Endothelial cell (in vitro differentiated cells): ENCODE measurements at regions not wholly inside any gene's neighbourhood (a gene's known extent, or its start where the extent isn't known, plus 50 kb on each side); places are given as distances from the start of the nearest gene placed in this dataset.

Experiments used
- DNase-seq: peaks from one replicate; pipeline ENCODE4 v3.0.0; 2021; ENCODE audit warnings: low spot score
- H3K27ac Mint-ChIP-seq: one replicate; pipeline ENCODE4 v1.8.0; 2021; ENCODE audit warnings: mixed read lengths, inconsistent platforms; ENCODE audit not compliant: unreplicated experiment
- H3K27me3 Mint-ChIP-seq: one replicate; pipeline ENCODE4 v1.8.0; 2021; ENCODE audit warnings: mild to moderate bottlenecking, moderate library complexity, mixed read lengths, inconsistent platforms; ENCODE audit not compliant: unreplicated experiment
- H3K36me3 Mint-ChIP-seq: one replicate; pipeline ENCODE4 v1.8.0; 2021; ENCODE audit warnings: mild to moderate bottlenecking, low read depth, mixed read lengths, inconsistent platforms; ENCODE audit not compliant: unreplicated experiment
- H3K4me1 Mint-ChIP-seq: one replicate; pipeline ENCODE4 v1.8.0; 2021; ENCODE audit warnings: mild to moderate bottlenecking, mixed read lengths, inconsistent platforms; ENCODE audit not compliant: unreplicated experiment
- H3K4me3 Mint-ChIP-seq: one replicate; pipeline ENCODE4 v1.8.0; 2021; ENCODE audit warnings: mild to moderate bottlenecking, mixed read lengths, inconsistent platforms; ENCODE audit not compliant: unreplicated experiment
- H3K9me3 Mint-ChIP-seq: one replicate; pipeline ENCODE4 v1.8.0; 2021; ENCODE audit warnings: mixed read lengths, inconsistent platforms; ENCODE audit not compliant: unreplicated experiment
- TF ChIP-seq, protein P1 (sequence below): fragments of 200-600 bp; sonication (generic); IDR thresholded peaks from one replicate; pipeline ENCODE4 v1.5.0; 2021; ENCODE audit warnings: antibody characterized with exemption; ENCODE audit not compliant: unreplicated experiment

DNA sequence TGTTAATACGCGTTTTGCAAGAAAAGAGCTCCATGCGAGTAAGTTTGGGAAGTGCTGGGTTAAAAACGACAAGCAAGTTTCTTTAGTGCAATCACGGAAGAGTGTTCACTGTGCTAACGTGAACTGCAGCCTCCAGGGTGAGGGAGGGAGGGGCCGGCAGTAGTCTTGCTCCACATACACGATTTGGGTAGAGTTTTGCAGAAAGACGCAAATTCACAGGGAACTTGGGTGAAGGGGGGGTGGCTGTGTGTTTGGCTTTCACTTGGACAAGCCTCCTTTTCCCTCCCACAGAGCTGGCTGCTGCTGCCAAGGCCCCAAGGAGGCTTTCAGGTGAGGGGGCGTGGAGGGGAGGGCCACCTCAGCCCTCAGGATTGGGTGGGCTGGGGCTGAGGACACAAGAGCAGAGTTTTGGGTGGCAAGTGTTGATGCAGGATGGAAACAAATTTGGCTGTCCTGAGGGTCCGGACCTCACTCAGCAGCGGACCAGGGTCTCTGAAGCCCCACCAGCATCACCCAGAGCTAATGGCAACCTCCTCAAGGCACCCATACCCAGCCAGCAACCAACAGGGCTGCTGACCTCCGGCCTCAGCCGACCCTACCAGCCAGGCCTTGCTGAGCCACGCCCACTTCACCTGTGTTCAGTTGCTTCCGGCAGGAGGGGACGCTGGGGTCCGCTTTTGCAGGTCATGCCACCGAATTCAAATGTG, 204.5 kb downstream of the ERMARD start:
- TF ChIP-seq, protein P1, sequence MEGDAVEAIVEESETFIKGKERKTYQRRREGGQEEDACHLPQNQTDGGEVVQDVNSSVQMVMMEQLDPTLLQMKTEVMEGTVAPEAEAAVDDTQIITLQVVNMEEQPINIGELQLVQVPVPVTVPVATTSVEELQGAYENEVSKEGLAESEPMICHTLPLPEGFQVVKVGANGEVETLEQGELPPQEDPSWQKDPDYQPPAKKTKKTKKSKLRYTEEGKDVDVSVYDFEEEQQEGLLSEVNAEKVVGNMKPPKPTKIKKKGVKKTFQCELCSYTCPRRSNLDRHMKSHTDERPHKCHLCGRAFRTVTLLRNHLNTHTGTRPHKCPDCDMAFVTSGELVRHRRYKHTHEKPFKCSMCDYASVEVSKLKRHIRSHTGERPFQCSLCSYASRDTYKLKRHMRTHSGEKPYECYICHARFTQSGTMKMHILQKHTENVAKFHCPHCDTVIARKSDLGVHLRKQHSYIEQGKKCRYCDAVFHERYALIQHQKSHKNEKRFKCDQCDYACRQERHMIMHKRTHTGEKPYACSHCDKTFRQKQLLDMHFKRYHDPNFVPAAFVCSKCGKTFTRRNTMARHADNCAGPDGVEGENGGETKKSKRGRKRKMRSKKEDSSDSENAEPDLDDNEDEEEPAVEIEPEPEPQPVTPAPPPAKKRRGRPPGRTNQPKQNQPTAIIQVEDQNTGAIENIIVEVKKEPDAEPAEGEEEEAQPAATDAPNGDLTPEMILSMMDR = no peak
- Mint-ChIP-seq H3K27ac (no peak overlapping the region), H3K4me3 (no peak overlapping the region), H3K9me3 (no peaks in the 10 kb centered on the region), H3K4me1 (no peaks in the 10 kb centered on the region), H3K36me3 (no peaks in the 10 kb centered on the region), H3K27me3 (no peaks in the 10 kb centered on the region)
- no peak for DNase-seq

- no peak for DNase-seq
- TF ChIP-seq, protein P1 = no peak
- no peak overlapping the region for H3K4me3 Mint-ChIP-seq
- no peak overlapping the region for H3K27ac Mint-ChIP-seq
- no peaks in the 10 kb centered on the region for H3K9me3 Mint-ChIP-seq
- H3K4me1 Mint-ChIP-seq = no peaks in the 10 kb centered on the region
- H3K27me3 Mint-ChIP-seq = no peaks in the 10 kb centered on the region
- no peaks in the 10 kb centered on the region for H3K36me3 Mint-ChIP-seq
These were observed 203.6 kb downstream of the ERMARD start for GRCh38 chr6:169954977-169955376.

DNA sequence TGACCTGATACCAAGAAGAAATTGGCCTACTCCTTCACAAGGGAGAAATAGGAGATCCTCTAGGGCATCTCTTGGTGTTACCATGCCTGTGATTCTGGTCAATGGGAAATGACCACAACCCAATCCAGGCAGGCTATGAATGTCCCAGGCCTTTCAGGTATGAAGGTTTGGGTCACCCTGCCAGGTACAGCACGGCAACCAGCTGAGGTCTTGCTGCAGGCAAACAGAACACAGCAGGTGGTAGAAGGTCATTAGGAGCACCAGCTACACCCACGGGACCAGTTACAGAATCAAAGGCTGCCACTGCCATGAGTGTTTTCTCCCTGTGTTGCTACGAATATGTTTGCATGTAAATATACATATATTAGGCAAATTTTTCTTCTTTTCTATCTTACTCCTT, 202.3 kb downstream of the ERMARD start:
- Mint-ChIP-seq H3K27me3 (no peaks in the 10 kb centered on the region), H3K27ac (no peak overlapping the region), H3K9me3 (no peaks in the 10 kb centered on the region), H3K36me3 (no peaks in the 10 kb centered on the region), H3K4me3 (no peak overlapping the region), H3K4me1 (no peaks in the 10 kb centered on the region)
- DNase-seq = no peak
- TF ChIP-seq, protein P1 = no peak

GRCh38 chr6:169950558-169950957, 199.1 kb downstream of the ERMARD start:
- TF ChIP-seq, protein P1 = no peak
- H3K27ac Mint-ChIP-seq = no peak overlapping the region
- no peaks in the 10 kb centered on the region for H3K9me3 Mint-ChIP-seq

GRCh38 chr6:169949511-169950097, 198.2 kb downstream of the ERMARD start:
- DNase-seq = no peak
- Mint-ChIP-seq H3K4me1 (no peaks in the 10 kb centered on the region), H3K27ac (no peak overlapping the region), H3K27me3 (no peaks in the 10 kb centered on the region), H3K36me3 (no peaks in the 10 kb centered on the region), H3K9me3 (no peaks in the 10 kb centered on the region), H3K4me3 (no peak overlapping the region)
- TF ChIP-seq, protein P1 = no peak

More at GRCh38 chr6:169950558-169950957, 199.1 kb downstream of the ERMARD start:
- Mint-ChIP-seq H3K27me3 (no peaks in the 10 kb centered on the region), H3K4me3 (no peak overlapping the region), H3K4me1 (no peaks in the 10 kb centered on the region), H3K36me3 (no peaks in the 10 kb centered on the region)
- DNase-seq = no peak
